MM.1S (cell line): ENCODE measurements at regions not wholly inside any gene's neighbourhood (a gene's known extent, or its start where the extent isn't known, plus 50 kb on each side); places are given as distances from the start of the nearest gene placed in this dataset.

Source experiments
- DNase-seq: peaks from one replicate; pipeline ENCODE4 v3.0.0-alpha.2; 2015
- H2AFZ ChIP-seq: fragments of 300-600 bp; sonication (generic); 2 replicates; pipeline ENCODE4 v1.6.0; 2016; ENCODE audit warnings: antibody characterized with exemption, low read length
- H3F3A ChIP-seq: fragments of 300-600 bp; sonication (generic); 2 replicates; pipeline ENCODE4 v1.6.1; 2016; ENCODE audit warnings: mild to moderate bottlenecking, antibody characterized with exemption, low read length, moderate library complexity, mixed read lengths; ENCODE audit not compliant: insufficient read depth
- H3K27ac ChIP-seq: fragments of 300-600 bp; sonication (generic); 2 replicates; pipeline ENCODE4 v1.5.1; 2016; ENCODE audit warnings: mild to moderate bottlenecking, low read length
- H3K27me3 ChIP-seq: fragments of 300-600 bp; sonication (generic); replicated peaks from 2 replicates; pipeline ENCODE4 v1.6.0; 2016; ENCODE audit warnings: low read length; ENCODE audit not compliant: insufficient read depth
- H3K36me3 ChIP-seq: fragments of 300-600 bp; sonication (generic); replicated peaks from 2 replicates; pipeline ENCODE4 v1.6.1; 2016; ENCODE audit warnings: mild to moderate bottlenecking, low read length, mixed read lengths; ENCODE audit not compliant: insufficient read depth
- H3K4me1 ChIP-seq: fragments of 300-600 bp; sonication (generic); 2 replicates; pipeline ENCODE4 v1.6.1; 2016; ENCODE audit warnings: low read length, mixed read lengths
- H3K4me2 ChIP-seq: fragments of 300-600 bp; sonication (generic); 2 replicates; pipeline ENCODE4 v1.6.0; 2016; ENCODE audit warnings: low read depth, low read length
- H3K4me3 ChIP-seq: fragments of 300-600 bp; sonication (generic); 2 replicates; pipeline ENCODE4 v1.5.1; 2016; ENCODE audit warnings: low read length, mixed read lengths
- H3K79me2 ChIP-seq: fragments of 300-600 bp; sonication (generic); 2 replicates; pipeline ENCODE4 v1.6.1; 2016; ENCODE audit warnings: mixed run types, low read length, mixed read lengths
- H3K9ac ChIP-seq: fragments of 300-600 bp; sonication (generic); 2 replicates; pipeline ENCODE4 v1.6.1; 2016; ENCODE audit warnings: low read length, mixed read lengths
- H3K9me2 ChIP-seq: fragments of 300-600 bp; sonication (generic); replicated peaks from 2 replicates; pipeline ENCODE4 v1.6.1; 2016; ENCODE audit warnings: mild to moderate bottlenecking, low read length, mixed read lengths; ENCODE audit not compliant: insufficient read depth
- H3K9me3 ChIP-seq: fragments of 300-600 bp; sonication (generic); replicated peaks from 2 replicates; pipeline ENCODE4 v1.6.1; 2016; ENCODE audit warnings: mild to moderate bottlenecking, low read length, mixed read lengths; ENCODE audit not compliant: insufficient read depth
- H4K20me1 ChIP-seq: fragments of 300-600 bp; sonication (generic); 2 replicates; pipeline ENCODE4 v1.6.1; 2016; ENCODE audit warnings: mild to moderate bottlenecking, low read length, moderate library complexity, mixed read lengths; ENCODE audit not compliant: insufficient read depth
- EZH2 ChIP-seq: fragments of 300-600 bp; sonication (generic); optimal IDR thresholded peaks from 2 replicates; pipeline ENCODE3; 2017; ENCODE audit warnings: low read depth, mild to moderate bottlenecking, antibody characterized with exemption, low read length, mixed read lengths
- EZH2phosphoT487 ChIP-seq: fragments of 300-600 bp; sonication (generic); IDR thresholded peaks from 2 replicates; pipeline ENCODE4 v1.6.1; 2018; ENCODE audit warnings: antibody characterized with exemption, low read length
- TF ChIP-seq, protein P1 (sequence below): fragments of 300-600 bp; sonication (generic); IDR thresholded peaks from 2 replicates; pipeline ENCODE4 v1.5.1; 2016; ENCODE audit warnings: antibody characterized with exemption, low read length, mixed read lengths

DNA sequence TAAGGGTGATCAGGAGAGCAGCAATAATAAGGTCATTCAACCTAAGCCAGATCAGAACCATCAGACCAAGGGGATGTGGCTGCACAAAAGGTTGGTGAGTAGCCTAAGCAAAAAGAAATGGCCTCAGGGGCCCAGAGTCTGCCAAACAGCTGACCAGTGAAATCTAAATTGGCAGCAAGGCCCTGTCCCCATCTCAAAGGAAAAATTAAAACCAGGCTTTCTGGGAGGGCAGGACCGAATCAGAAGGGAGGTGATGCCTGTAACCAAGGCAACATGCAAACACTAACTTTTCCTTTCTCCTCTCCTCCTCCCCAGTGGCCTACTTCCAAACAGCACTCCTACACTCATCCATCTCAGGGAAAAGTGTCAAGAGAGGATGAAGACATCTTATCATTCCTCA lies 256.4 kb downstream of the NUAK1 start:
- H3K79me2 ChIP-seq, result no peaks in the 10 kb centered on the region
- no peaks in the 10 kb centered on the region for H4K20me1 ChIP-seq
- TF ChIP-seq EZH2phosphoT487, result no peak
- TF ChIP-seq, protein P1, sequence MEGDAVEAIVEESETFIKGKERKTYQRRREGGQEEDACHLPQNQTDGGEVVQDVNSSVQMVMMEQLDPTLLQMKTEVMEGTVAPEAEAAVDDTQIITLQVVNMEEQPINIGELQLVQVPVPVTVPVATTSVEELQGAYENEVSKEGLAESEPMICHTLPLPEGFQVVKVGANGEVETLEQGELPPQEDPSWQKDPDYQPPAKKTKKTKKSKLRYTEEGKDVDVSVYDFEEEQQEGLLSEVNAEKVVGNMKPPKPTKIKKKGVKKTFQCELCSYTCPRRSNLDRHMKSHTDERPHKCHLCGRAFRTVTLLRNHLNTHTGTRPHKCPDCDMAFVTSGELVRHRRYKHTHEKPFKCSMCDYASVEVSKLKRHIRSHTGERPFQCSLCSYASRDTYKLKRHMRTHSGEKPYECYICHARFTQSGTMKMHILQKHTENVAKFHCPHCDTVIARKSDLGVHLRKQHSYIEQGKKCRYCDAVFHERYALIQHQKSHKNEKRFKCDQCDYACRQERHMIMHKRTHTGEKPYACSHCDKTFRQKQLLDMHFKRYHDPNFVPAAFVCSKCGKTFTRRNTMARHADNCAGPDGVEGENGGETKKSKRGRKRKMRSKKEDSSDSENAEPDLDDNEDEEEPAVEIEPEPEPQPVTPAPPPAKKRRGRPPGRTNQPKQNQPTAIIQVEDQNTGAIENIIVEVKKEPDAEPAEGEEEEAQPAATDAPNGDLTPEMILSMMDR, result no peak
- TF ChIP-seq EZH2, result no peak
- H3K9me3 ChIP-seq, result no peaks in the 10 kb centered on the region
- H3K4me2 ChIP-seq, result no peak overlapping the region
- H3K4me3 ChIP-seq, result no peak overlapping the region
- DNase-seq, result no peak
- H3F3A ChIP-seq, result no peaks in the 10 kb centered on the region
- no peaks in the 10 kb centered on the region for H3K9me2 ChIP-seq
- H3K27ac ChIP-seq, result no peak overlapping the region
- H3K27me3 ChIP-seq, result no peaks in the 10 kb centered on the region
- no peaks in the 10 kb centered on the region for H3K4me1 ChIP-seq
- no peaks in the 10 kb centered on the region for H3K36me3 ChIP-seq
- H2AFZ ChIP-seq, result no peak overlapping the region
- H3K9ac ChIP-seq, result no peak overlapping the region

DNA sequence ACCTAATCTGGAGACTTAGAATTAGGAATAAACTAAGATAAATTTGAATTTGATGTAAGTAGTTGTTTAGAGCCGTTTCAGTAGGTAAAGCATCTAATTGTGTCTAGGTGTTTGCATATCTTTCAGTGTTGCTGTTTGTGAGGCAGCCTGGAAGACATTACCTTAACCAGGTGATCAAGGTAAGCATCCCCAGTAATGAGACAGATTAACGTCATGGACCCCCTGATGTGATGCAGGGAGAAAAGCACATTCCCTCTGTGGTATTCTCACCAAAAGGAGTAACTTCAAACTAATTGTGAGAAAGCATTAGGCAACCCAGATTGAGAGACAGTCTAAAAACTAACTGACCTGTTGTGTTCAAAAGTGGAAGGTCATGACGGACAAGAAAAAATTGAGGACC lies 251.6 kb downstream of the NUAK1 start:
- Histone ChIP-seq H3K9ac (no peak overlapping the region), H3K27me3 (no peaks in the 10 kb centered on the region), H3F3A (no peaks in the 10 kb centered on the region), H3K4me3 (no peak overlapping the region), H2AFZ (no peak overlapping the region), H3K79me2 (no peaks in the 10 kb centered on the region), H4K20me1 (no peaks in the 10 kb centered on the region), H3K4me1 (no peaks in the 10 kb centered on the region), H3K9me3 (no peaks in the 10 kb centered on the region), H3K36me3 (no peaks in the 10 kb centered on the region), H3K4me2 (no peak overlapping the region), H3K27ac (no peak overlapping the region), H3K9me2 (no peaks in the 10 kb centered on the region)
- no peak for DNase-seq
- TF ChIP-seq, protein P1, result no peak
- TF ChIP-seq EZH2, result no peak
- no peak for TF ChIP-seq EZH2phosphoT487

DNA sequence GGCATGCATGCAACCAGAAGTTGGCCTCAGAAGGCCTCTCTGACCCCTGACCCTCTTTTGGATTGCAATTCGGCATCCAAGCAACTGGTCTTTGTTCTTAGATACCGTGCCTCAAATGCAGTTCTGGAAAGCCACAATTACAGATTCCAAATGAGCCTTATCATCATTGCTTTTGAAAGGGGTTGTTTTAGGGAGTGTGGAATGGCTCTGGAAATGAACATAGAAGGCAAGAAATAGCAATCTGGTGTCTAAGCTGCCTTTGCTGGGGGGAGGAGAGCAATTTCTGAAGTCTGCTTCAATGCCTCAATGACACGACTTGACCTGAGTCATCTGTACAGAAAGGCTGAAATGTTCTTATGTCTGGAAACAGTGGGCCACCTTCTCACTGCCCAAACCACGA lies 250.1 kb downstream of the NUAK1 start:
- H3K4me1 ChIP-seq, result no peaks in the 10 kb centered on the region
- DNase-seq, result no peak
- H3K79me2 ChIP-seq, result no peaks in the 10 kb centered on the region
- no peaks in the 10 kb centered on the region for H3F3A ChIP-seq
- no peak overlapping the region for H2AFZ ChIP-seq
- H3K9me2 ChIP-seq, result no peaks in the 10 kb centered on the region
- H3K9me3 ChIP-seq, result no peaks in the 10 kb centered on the region
- no peak overlapping the region for H3K4me2 ChIP-seq
- H3K27me3 ChIP-seq, result no peaks in the 10 kb centered on the region
- H3K36me3 ChIP-seq, result no peaks in the 10 kb centered on the region
- no peak overlapping the region for H3K4me3 ChIP-seq
- no peak overlapping the region for H3K9ac ChIP-seq
- no peaks in the 10 kb centered on the region for H4K20me1 ChIP-seq
- no peak overlapping the region for H3K27ac ChIP-seq
- TF ChIP-seq EZH2, result no peak
- TF ChIP-seq EZH2phosphoT487, result no peak
- TF ChIP-seq, protein P1, result no peak
